Liver (tissue), 8 donors: ENCODE measurements at regions not wholly inside any gene's neighbourhood (a gene's known extent, or its start where the extent isn't known, plus 50 kb on each side); places are given as distances from the start of the nearest gene placed in this dataset.
"Not testable (repeated sequence)": the region's sequence is repeated elsewhere in the genome, so short reads cannot be mapped to it uniquely, and the experiment has no call there.

Experiments
- DNase-seq: peaks from one replicate; pipeline ENCODE4 v3.0.0-alpha.2; 2017; ENCODE audit warnings: low spot score
- H3K27ac ChIP-seq, 2 donors: one replicate each; pipeline ENCODE4 v1.7.0; 2013; ENCODE audit warnings: inconsistent platforms in 2 of 2, low read length in 2 of 2, control low read depth in 1 of 2, low read depth in 1 of 2, mild to moderate bottlenecking in 1 of 2
- H3K27me3 ChIP-seq, 4 donors: one replicate each; pipeline versions ENCODE4 v1.6.1 to v1.7.0; 2013; ENCODE audit warnings: low read length in 3 of 4, inconsistent platforms in 1 of 4, mild to moderate bottlenecking in 1 of 4, moderate library complexity in 1 of 4; ENCODE audit not compliant: control insufficient read depth in 4 of 4, insufficient read depth in 4 of 4
- H3K36me3 ChIP-seq, 4 donors: one replicate each; pipeline versions ENCODE4 v1.6.1 to v1.7.0; 2013; ENCODE audit warnings: low read length in 3 of 4, mild to moderate bottlenecking in 3 of 4, low read depth in 1 of 4, moderate library complexity in 1 of 4; ENCODE audit not compliant: control insufficient read depth in 4 of 4, insufficient read depth in 3 of 4
- H3K4me1 ChIP-seq, 4 donors: one replicate each; pipeline versions ENCODE4 v1.6.1 to v1.7.0; 2013; ENCODE audit warnings: low read length in 3 of 4, mild to moderate bottlenecking in 3 of 4, moderate library complexity in 1 of 4; ENCODE audit not compliant: control insufficient read depth in 4 of 4, insufficient read depth in 4 of 4
- H3K4me3 ChIP-seq, 3 donors: one replicate each; pipeline versions ENCODE4 v1.6.1 to v1.7.0; 2013; ENCODE audit warnings: low read length in 3 of 3, control low read depth in 1 of 3, low read depth in 1 of 3, mild to moderate bottlenecking in 1 of 3
- H3K9ac ChIP-seq, 2 donors: one replicate each; pipeline ENCODE4 v1.7.0; 2013; ENCODE audit warnings: low read length in 2 of 2, mild to moderate bottlenecking in 2 of 2, moderate library complexity in 2 of 2, control low read depth in 1 of 2, low read depth in 1 of 2
- H3K9me3 ChIP-seq, 4 donors: one replicate each; pipeline versions ENCODE4 v1.6.1 to v1.7.0; 2013; ENCODE audit warnings: low read length in 3 of 4; ENCODE audit not compliant: control insufficient read depth in 4 of 4
- ATF3 ChIP-seq: IDR thresholded peaks from 2 replicates; pipeline ENCODE4 v1.6.1; 2016; ENCODE audit warnings: antibody characterized with exemption
- CTCF ChIP-seq: fragments of 150-350 bp; IDR thresholded peaks from 2 replicates; pipeline ENCODE4 v1.5.1; 2017; ENCODE audit warnings: improper control_type of control experiment, low read depth, low read length; ENCODE audit not compliant: missing input control
- EGR1 ChIP-seq, 2 donors: IDR thresholded peaks; 2 replicates each; pipeline ENCODE4 v1.6.1; 2016 to 2018; ENCODE audit warnings: antibody characterized with exemption in 2 of 2, low read depth in 2 of 2
- FOXA1 ChIP-seq: IDR thresholded peaks from 2 replicates; pipeline ENCODE4 v1.6.1; 2016; ENCODE audit warnings: antibody characterized with exemption
- GABPA ChIP-seq, 2 donors: IDR thresholded peaks in 1 of 2; conservative IDR thresholded peaks in 1 of 2; 2 replicates each; pipeline ENCODE4 v1.6.1; 2016; ENCODE audit warnings: antibody characterized with exemption in 2 of 2, mild to moderate bottlenecking in 1 of 2, moderate library complexity in 1 of 2
- HNF4A ChIP-seq, 2 donors: conservative IDR thresholded peaks; 2 replicates each; pipeline ENCODE4 v1.6.1; 2016; ENCODE audit warnings: antibody characterized with exemption in 2 of 2, mild to moderate bottlenecking in 2 of 2
- HNF4G ChIP-seq: IDR thresholded peaks from 2 replicates; pipeline ENCODE4 v1.6.1; 2016; ENCODE audit warnings: antibody characterized with exemption
- JUND ChIP-seq, 2 donors: IDR thresholded peaks; 2 replicates each; pipeline ENCODE4 v1.6.1; 2016; ENCODE audit warnings: antibody characterized with exemption in 2 of 2
- NR2F2 ChIP-seq: IDR thresholded peaks from 2 replicates; pipeline ENCODE4 v1.6.1; 2016; ENCODE audit warnings: antibody characterized with exemption
- RAD21 ChIP-seq, 2 donors: IDR thresholded peaks; 2 replicates each; pipeline ENCODE4 v1.6.1; 2016; ENCODE audit warnings: antibody characterized with exemption in 2 of 2, mild to moderate bottlenecking in 2 of 2
- RXRA ChIP-seq, 2 donors: IDR thresholded peaks; 2 replicates each; pipeline ENCODE4 v1.6.1; 2017 to 2018; ENCODE audit warnings: antibody characterized with exemption in 2 of 2, mild to moderate bottlenecking in 1 of 2
- YY1 ChIP-seq: IDR thresholded peaks from 2 replicates; pipeline ENCODE4 v1.6.1; 2016; ENCODE audit warnings: antibody characterized with exemption, mild to moderate bottlenecking
- WGBS: extraction: QIAGEN DNeasy Blood & Tissue Kit; methylation state at CpG from one replicate; pipeline ENCODE4 v1.1.7; 2013; 5-methylcytosine and 5-hydroxymethylcytosine counted together
- donor health status: healthy.
- donor health status: healthy.
- donor health status: healthy.
- donor health status: healthy.
- donor health status: healthy.

GRCh38 chr12:68440068-68440581 lies 108.0 kb upstream of the MDM1 start:
- no peak overlapping the region for H3K27ac ChIP-seq
- peaks cover 0 to 1% (median 0%) of the 10 kb centered on the region in 4 donors for H3K4me1 ChIP-seq
- 94% methylated on average over 5 of the region's 5 CpGs for WGBS
- no peak for DNase-seq
- no peak overlapping the region for H3K4me3 ChIP-seq
- H3K9me3 ChIP-seq = no peaks in the 10 kb centered on the region
- H3K9ac ChIP-seq = no peak overlapping the region
- TF ChIP-seq GABPA (IDR thresholded peaks at IDR 0.05 in 1 of 2, conservative IDR thresholded peaks at IDR 0.05 in 1 of 2) = no peak
- no peak for TF ChIP-seq YY1
- TF ChIP-seq NR2F2 = no peak
- TF ChIP-seq EGR1 (IDR thresholded peaks at IDR 0.05; ENCODE audit: low read depth in 2 of 2) = no peak
- no peak for TF ChIP-seq HNF4A (conservative IDR thresholded peaks at IDR 0.05)
- no peak for TF ChIP-seq JUND (IDR thresholded peaks at IDR 0.05)
- no peak for TF ChIP-seq HNF4G
- TF ChIP-seq RAD21 (IDR thresholded peaks at IDR 0.05) = no peak
- H3K36me3 ChIP-seq = no peaks in the 10 kb centered on the region
- H3K27me3 ChIP-seq = no peaks in the 10 kb centered on the region

GRCh38 chr12:68441167-68441566 lies 109.0 kb upstream of the MDM1 start:
- no peaks in the 10 kb centered on the region for H3K36me3 ChIP-seq
- H3K9me3 ChIP-seq = no peaks in the 10 kb centered on the region
- peaks cover 0 to 1% (median 0%) of the 10 kb centered on the region in 4 donors for H3K4me1 ChIP-seq
- TF ChIP-seq RXRA (IDR thresholded peaks at IDR 0.05) (no peak), HNF4A (conservative IDR thresholded peaks at IDR 0.05) (no peak), ATF3 (no peak), NR2F2 (no peak), EGR1 (IDR thresholded peaks at IDR 0.05; ENCODE audit: low read depth in 2 of 2) (no peak), HNF4G (no peak), GABPA (IDR thresholded peaks at IDR 0.05 in 1 of 2, conservative IDR thresholded peaks at IDR 0.05 in 1 of 2) (no peak), FOXA1 (no peak), CTCF (no peak), YY1 (no peak)
- no peak overlapping the region for H3K27ac ChIP-seq
- H3K27me3 ChIP-seq = no peaks in the 10 kb centered on the region
- H3K4me3 ChIP-seq = no peak overlapping the region
- WGBS = 70% methylated on average over 1 of the region's 1 CpG
- DNase-seq = no peak
- H3K9ac ChIP-seq = no peak overlapping the region

- H3K27me3 ChIP-seq, H3K4me1 ChIP-seq, H3K36me3 ChIP-seq, H3K27ac ChIP-seq, H3K9me3 ChIP-seq, H3K9ac ChIP-seq, DNase-seq, H3K4me3 ChIP-seq: not testable (repeated sequence)
- whole genome bisulfite sequencing = 55% methylated on average over 3 of the region's 3 CpGs
- TF ChIP-seq HNF4A (conservative IDR thresholded peaks at IDR 0.05) = peak; percentile 46 to 51
These were observed 110.3 kb upstream of the MDM1 start for GRCh38 chr12:68442353-68442972.

GRCh38 chr12:68443695-68444094 lies 111.5 kb upstream of the MDM1 start:
- not testable (repeated sequence) for H3K4me3 ChIP-seq, H3K27ac ChIP-seq, H3K36me3 ChIP-seq, H3K9me3 ChIP-seq, H3K9ac ChIP-seq, H3K27me3 ChIP-seq, DNase-seq, H3K4me1 ChIP-seq
- 86% methylated on average over 2 of the region's 2 CpGs for WGBS
